NOMO-1 treated with DMSO at 0.1 percent for 48 hours (cell line): ENCODE measurements at regions not wholly inside any gene's neighbourhood (a gene's known extent, or its start where the extent isn't known, plus 50 kb on each side); places are given as distances from the start of the nearest gene placed in this dataset.
A peak's percentile ranks its signal among the peaks of the same experiment; 100 is the strongest.

ENCODE experiments used
- DNase-seq: peaks from one replicate; lab custom pipeline; 2025; ENCODE audit not compliant: unreplicated experiment; lab: John Stamatoyannopoulos, UW

DNA sequence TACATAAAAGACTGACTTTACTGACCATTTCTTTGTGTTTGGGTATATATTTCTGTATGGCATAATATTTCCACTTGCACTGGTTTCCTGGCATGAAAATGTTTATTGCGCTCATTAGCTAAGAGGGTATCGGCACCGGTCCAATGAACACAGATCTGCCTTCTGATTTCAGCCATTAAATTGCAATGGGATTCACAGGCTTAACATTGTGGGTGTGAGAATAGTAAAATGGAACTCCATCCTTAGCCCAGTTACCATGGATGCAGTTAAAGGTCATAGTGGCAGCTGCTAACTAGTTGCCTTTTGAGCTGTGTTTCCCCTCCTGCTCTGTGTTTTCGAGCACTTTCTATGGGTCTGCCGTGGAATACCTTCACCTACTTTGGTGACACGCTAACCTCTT lies 352.6 kb upstream of the POU3F3 start:
- no peak for DNase-seq

GRCh38 chr2:104501929-104502328 lies 352.0 kb upstream of the POU3F3 start:
- no peak for DNase-seq

DNA sequence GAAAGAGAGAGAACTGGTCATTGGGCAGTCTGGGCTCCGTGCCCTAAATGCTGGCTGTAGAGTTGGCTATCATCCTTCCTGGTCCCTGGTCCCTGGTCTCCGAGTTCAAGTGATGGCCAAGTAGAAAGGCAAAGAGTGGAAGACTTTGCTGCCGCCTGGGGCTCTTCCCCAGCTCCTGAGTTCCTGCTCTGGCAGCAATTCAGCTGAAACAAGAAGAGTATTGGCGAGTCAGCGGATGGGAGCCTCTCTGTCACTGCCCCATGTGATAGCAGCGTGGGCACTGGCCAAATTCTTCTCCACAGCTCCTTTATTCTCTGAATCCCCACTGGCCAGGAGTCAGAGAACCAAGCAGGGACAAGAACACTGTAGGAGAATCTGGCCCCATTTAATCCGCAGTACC lies 351.0 kb upstream of the POU3F3 start:
- DNase-seq = no peak

DNA sequence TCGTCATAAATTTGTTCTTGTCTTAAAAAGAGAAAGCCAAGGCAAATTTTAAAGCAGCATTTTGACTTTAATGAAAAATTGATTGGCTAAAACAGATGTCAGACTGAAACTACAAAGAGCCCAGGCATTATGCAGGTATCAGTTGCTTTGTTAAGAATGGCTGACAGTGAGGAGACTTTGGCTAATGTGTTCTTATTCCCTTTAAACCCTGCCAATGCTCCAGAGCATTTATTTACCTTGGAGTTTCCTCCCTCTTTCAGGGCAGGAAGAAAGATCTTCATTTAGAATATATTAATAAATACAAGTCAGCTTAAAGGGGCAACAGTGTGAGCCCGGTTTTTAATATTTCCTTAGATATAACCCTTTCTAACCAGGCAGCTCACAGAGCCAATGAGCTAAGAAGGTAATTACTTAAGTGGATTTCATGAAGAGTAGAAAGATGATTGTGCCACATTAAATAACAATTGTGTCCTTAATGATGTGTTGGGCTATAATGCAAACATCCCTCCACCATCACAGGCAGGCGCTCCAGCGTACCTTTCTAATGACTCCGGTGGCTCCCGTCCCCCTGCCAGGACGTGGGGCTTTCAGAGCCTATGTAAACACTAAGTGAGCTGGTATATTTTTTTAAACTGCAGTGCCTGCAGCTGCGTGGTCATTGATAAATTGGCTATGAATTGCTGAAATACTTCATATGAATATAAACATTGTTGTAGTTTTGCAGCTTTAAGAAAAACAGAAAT lies 349.4 kb upstream of the POU3F3 start:
- no peak for DNase-seq

DNA sequence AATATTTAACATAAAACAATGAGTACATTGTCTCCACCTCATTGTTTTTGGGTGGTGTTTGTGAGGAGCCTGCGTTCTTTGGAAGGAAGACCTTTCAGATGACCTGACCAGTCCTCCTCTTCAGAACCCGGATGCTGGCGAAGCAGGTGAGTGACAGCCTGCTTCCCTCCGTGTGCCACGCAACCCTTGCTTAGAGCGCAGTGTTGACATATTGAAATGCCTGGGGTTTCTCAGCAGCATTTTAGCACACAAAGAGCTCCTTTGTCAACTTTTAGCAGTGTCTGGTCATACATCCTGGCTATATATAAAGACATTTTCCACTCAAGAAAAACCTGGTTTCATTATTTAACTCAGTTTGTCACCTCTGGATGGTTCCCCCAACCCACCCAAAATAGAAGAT lies 335.7 kb upstream of the POU3F3 start:
- DNase-seq = no peak

- no peak for DNase-seq
Observed at GRCh38 chr2:104521247-104521646, 332.7 kb upstream of the POU3F3 start.

DNA sequence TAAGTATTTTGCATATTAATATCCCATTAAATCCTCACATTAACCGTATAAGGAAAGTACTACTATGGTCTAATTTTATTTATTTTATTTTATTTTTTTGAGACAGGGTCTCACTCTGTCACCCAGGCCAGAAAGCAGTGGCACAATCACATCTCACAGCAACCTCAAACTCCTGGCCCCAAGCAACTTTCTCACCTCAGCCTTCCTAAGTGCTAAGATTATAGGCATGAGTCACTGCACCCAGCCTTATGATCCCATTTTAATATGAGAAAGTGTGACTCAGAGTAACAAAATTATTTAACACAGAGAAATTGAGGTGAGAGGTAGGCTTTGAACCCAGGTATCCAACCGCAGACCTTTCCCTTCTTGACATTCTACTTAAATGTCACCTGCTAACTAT lies 330.0 kb upstream of the POU3F3 start:
- DNase-seq = no peak

DNA sequence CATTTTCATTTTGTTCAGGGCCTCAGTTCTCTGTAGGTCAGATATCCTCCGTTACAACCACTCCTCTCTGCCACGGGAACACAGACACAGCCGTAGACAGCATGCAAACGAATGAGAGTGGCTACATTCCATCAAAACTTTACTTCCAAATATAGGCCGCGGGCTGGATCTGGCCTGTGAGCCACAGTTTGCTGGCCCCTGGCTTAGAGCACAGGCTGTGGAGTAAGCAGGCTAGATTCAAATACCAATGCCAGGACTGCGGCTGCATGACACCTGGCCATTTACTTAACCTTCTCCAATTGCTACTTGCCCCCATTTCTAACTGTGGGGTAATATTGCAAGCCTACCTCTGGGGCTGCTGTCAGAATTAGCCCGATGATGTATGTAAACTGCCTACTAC lies 325.8 kb upstream of the POU3F3 start:
- no peak for DNase-seq

- no peak for DNase-seq
Observed at GRCh38 chr2:104531122-104531521, 322.8 kb upstream of the POU3F3 start.

DNA sequence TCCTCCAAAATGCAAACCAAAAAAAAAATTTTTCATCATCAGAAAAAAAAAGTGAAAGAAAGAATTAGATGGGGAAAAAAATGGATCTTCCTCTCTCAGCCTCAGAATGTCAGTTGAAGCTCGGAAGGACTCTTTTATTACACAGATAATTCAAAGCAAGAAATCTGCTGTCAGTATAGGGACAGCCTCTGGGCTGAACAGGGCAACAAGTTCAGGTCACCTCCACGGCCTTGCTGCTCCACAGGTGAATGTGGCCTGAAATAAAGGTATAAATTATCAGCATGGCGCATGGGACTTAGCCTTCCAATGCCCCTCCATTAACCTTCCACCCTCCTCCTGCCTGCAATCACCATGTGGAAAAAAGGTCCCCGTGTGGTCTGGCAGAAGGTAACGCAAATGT lies 316.8 kb upstream of the POU3F3 start:
- DNase-seq = no peak

DNA sequence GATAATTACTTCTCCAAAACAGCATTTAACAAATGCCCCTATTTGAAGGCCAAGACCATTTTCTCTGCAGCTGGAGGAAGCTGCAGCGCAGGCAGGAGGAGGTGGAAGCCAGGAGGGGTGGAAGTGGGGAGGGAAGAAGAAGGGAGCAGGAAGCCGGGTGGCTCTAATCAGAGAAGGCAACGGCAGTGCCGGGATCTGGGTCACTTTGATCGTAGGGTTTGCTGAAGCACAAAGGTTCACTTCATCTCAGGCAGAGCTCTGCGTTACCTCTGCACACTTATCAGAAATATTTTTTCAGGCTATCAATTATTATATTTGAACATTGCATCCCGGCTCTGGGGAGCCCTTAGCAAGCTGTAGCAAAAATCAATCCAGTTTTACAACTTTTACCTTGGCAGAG lies 315.8 kb upstream of the POU3F3 start:
- no peak for DNase-seq

GRCh38 chr2:104539649-104540048 lies 314.3 kb upstream of the POU3F3 start:
- peak; percentile 71 for DNase-seq

DNA sequence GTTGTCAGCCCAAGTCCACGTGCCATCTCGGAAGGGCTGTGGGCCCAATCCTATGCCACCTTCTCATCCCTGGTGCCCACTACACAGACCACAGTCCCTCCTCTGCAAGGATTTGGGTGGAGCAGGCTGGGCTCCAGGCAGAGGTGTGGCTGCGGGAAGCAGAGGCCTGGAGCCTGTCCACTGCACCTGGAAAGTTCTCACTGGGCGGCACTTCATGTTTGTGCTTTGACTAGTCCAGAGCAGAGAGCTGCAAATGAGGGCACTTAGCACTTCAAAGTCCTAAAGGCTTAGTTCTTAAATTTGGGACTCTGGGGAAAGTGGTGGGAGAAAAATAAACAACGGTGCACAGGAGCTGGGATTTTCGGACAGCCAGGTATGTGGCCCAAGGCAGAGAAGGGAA lies 308.9 kb upstream of the POU3F3 start:
- DNase-seq = no peak

GRCh38 chr2:104546537-104546936 lies 307.4 kb upstream of the POU3F3 start:
- no peak for DNase-seq

DNA sequence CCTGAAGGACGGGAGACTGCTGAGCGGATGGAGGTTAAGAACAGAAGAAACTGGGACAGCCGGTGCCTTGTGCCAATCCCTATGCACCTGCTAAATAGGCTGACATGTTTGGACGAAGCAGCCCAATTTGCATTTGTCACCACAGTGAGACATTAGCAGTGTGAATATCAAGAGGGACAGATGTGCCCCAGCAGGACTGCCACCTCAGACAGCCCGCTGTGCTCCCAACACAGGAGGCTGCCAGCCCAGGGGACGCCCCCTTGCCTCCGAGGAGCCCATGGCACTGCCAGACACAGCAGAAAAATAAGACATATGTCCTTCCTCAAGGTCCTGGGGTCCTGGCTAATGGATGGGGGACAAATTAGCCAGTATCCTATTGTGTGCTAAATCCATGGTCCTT lies 306.7 kb upstream of the POU3F3 start:
- DNase-seq = no peak

DNA sequence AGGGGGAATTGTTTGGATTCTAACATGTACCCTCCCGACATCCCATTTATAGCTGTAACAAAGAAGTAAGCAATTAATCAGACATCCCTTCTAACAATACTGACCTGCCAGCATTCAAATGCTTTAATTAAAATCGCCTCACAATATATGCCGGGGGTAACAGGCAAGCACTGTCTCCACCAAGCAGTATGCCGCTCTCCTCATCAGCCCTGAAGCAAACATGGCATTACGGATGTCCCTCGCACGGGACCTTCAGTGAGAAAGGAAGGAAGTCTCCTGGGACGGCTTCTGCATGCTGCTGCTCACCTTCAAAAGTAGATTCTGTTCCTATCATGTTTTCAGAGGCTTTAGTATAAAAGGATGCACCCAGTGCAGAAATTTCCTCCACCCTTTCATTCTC lies 292.7 kb upstream of the POU3F3 start:
- no peak for DNase-seq

DNA sequence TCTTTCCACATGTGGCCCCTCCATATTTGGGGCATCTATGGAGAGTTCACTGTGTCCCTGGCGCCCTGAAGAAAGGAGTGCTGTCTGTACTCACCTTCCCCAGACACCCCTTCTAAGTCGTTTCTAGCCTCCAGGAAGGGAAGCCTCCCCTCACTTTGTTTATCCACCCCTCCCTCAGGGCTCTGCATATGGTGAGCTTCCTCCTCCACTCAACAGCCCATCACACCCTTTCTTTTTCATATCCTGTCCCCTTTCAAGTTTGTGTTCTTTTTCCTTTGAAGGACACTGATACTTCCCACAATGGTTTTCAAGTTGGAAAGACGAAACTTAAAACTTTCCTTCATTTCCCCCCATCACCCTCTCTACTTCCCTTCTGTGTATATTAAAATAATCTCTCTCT lies 291.4 kb upstream of the POU3F3 start:
- no peak for DNase-seq

- no peak for DNase-seq
Observed at GRCh38 chr2:104563398-104563996, 290.4 kb upstream of the POU3F3 start.

DNA sequence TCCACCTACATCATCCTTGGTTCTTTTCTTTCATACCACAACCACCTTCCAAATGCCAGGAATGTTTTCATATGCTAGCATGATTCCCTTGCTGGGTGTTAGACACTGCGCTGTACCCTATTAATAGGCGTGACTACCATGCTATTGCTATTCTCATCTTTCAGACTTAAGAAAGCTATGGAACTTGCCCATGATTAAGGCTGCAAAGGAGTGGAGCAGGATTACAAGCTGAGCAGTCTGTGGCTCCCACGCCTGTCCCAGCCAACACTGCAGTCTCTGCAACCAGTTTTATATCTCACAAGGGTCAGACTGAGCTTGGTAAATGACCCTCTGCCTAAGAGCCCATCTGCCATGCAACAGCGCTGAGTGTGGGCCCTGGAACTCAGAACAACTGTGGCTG lies 285.7 kb upstream of the POU3F3 start:
- DNase-seq = no peak

DNA sequence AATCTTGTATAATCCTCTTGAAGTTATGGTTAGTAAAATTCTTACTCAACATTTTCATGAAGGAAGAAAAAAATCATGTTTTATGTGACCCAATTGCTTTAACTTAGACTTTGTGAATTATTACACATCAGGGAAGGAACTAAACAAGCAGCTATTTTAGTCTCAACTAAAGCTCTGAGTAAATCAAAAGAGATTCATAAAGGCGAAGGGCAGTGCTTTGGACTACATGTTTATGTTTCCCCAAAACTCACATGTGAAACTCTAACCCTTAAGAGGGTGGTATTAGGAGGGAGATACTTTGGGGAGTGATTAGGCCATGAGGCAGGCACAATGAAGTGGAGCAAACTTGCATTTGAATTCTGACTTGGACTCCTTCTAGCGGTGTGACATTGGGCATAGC lies 283.7 kb upstream of the POU3F3 start:
- no peak for DNase-seq

GRCh38 chr2:104572834-104573233 lies 281.1 kb upstream of the POU3F3 start:
- peak; percentile 96 for DNase-seq

DNA sequence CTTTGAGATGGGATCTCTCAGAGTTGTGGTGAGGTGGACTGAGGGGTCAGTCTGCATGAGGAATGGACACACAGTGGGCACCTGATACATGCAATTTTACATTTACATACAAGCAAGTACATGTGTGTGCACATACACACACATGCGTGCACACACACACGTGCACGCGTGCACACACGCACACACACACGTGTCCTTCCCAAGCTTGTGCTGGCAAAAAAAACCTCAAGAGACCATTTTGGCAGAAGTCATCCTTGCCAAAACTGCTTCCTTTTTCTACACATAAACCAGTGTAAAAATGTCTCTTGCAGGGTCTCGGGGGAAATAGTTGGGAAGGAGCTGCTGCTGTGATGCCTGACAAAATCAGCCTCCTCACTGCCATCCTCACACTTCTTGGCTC lies 279.5 kb upstream of the POU3F3 start:
- no peak for DNase-seq

- DNase-seq = no peak
Observed at GRCh38 chr2:104577143-104577542, 276.8 kb upstream of the POU3F3 start.
